Calu3 (cell line): ENCODE measurements at regions not wholly inside any gene's neighbourhood (a gene's known extent, or its start where the extent isn't known, plus 50 kb on each side); places are given as distances from the start of the nearest gene placed in this dataset.

Experiments used
- BruUV-seq: library from RNA; stranded (reverse); fragments of 400-500 nt; replicated peaks from 2 replicates; lab custom pipeline; 2021; lab: Mats Ljungman, UMichigan
- CTCF ChIA-PET: fragments of 300-600 bp; sonication (Branson Sonifier 250); formaldehyde crosslinking; loops from one replicate; lab custom pipeline; 2022; ENCODE audit warnings: antibody characterized with exemption; lab: Charles Lee
- DNase-seq: peaks from one replicate; pipeline ENCODE4 v3.0.0; 2022
- H3K27ac Mint-ChIP-seq: one replicate; pipeline ENCODE4 v1.8.0; 2022; ENCODE audit warnings: mixed read lengths; ENCODE audit not compliant: unreplicated experiment
- H3K27me3 Mint-ChIP-seq: one replicate; pipeline ENCODE4 v1.8.0; 2022; ENCODE audit warnings: mixed read lengths; ENCODE audit not compliant: unreplicated experiment
- H3K36me3 Mint-ChIP-seq: one replicate; pipeline ENCODE4 v1.8.0; 2022; ENCODE audit warnings: mild to moderate bottlenecking, moderate library complexity, mixed read lengths; ENCODE audit not compliant: insufficient read depth, unreplicated experiment
- H3K4me1 Mint-ChIP-seq: one replicate; pipeline ENCODE4 v1.8.0; 2022; ENCODE audit warnings: mild to moderate bottlenecking, low read depth, mixed read lengths; ENCODE audit not compliant: unreplicated experiment
- H3K4me3 Mint-ChIP-seq: one replicate; pipeline ENCODE4 v1.8.0; 2022; ENCODE audit warnings: mild to moderate bottlenecking, low read depth, moderate library complexity, mixed read lengths; ENCODE audit not compliant: unreplicated experiment
- H3K9me3 Mint-ChIP-seq: one replicate; pipeline ENCODE4 v1.8.0; 2022; ENCODE audit warnings: low read depth, mixed read lengths; ENCODE audit not compliant: unreplicated experiment
- intact Hi-C: fragments of 100-400 bp; cut with micrococcal nuclease; formaldehyde crosslinking; loops from one replicate; pipeline ENCODE4 v1.10.0; 2022; ENCODE audit not compliant: unreplicated experiment
- TF ChIP-seq, protein P1 (sequence below): fragments of 200-600 bp; IDR thresholded peaks from one replicate; pipeline ENCODE4 v1.8.0; 2022; ENCODE audit warnings: antibody characterized with exemption; ENCODE audit not compliant: unreplicated experiment

- no peaks in the 10 kb centered on the region for H3K4me1 Mint-ChIP-seq
- H3K36me3 Mint-ChIP-seq = no peaks in the 10 kb centered on the region
- no TSS peak for BruUV-seq
- CTCF ChIA-PET = no interaction called here
- no peak for DNase-seq
- intact Hi-C loops = no loop called here
- no peaks in the 10 kb centered on the region for H3K9me3 Mint-ChIP-seq
- H3K27me3 Mint-ChIP-seq = no peaks in the 10 kb centered on the region
- no peak overlapping the region for H3K27ac Mint-ChIP-seq
- H3K4me3 Mint-ChIP-seq = no peak overlapping the region
- TF ChIP-seq, protein P1, sequence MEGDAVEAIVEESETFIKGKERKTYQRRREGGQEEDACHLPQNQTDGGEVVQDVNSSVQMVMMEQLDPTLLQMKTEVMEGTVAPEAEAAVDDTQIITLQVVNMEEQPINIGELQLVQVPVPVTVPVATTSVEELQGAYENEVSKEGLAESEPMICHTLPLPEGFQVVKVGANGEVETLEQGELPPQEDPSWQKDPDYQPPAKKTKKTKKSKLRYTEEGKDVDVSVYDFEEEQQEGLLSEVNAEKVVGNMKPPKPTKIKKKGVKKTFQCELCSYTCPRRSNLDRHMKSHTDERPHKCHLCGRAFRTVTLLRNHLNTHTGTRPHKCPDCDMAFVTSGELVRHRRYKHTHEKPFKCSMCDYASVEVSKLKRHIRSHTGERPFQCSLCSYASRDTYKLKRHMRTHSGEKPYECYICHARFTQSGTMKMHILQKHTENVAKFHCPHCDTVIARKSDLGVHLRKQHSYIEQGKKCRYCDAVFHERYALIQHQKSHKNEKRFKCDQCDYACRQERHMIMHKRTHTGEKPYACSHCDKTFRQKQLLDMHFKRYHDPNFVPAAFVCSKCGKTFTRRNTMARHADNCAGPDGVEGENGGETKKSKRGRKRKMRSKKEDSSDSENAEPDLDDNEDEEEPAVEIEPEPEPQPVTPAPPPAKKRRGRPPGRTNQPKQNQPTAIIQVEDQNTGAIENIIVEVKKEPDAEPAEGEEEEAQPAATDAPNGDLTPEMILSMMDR = no peak
These were observed 429.5 kb upstream of the FBXO33 start for GRCh38 chr14:39861696-39862095.

DNA sequence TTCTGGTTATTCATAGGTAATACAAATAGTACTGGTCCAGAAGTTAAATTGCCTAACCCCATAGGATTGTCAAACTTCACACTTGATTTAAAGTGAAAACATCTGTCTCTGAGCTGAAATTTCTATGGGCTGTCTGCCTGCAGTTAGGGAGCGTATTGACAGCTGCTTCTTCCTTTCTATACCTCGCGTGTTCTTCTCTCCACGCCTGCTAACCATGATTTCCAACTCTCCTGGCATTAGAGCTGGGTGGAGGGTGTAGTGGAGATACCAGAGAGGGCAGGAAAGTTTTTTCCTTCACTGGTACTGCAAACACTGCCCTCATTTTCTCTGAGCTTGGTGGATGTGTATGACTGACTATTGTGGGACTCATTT lies 429.0 kb upstream of the FBXO33 start:
- Mint-ChIP-seq H3K9me3 (no peaks in the 10 kb centered on the region), H3K4me1 (no peaks in the 10 kb centered on the region), H3K27ac (no peak overlapping the region), H3K4me3 (no peak overlapping the region), H3K27me3 (no peaks in the 10 kb centered on the region), H3K36me3 (no peaks in the 10 kb centered on the region)
- intact Hi-C loops = no loop called here
- CTCF ChIA-PET = no interaction called here
- TF ChIP-seq, protein P1 = no peak
- no peak for DNase-seq
- BruUV-seq = no TSS peak

GRCh38 chr14:39860596-39861228 lies 428.5 kb upstream of the FBXO33 start:
- H3K4me1 Mint-ChIP-seq = no peaks in the 10 kb centered on the region

DNA sequence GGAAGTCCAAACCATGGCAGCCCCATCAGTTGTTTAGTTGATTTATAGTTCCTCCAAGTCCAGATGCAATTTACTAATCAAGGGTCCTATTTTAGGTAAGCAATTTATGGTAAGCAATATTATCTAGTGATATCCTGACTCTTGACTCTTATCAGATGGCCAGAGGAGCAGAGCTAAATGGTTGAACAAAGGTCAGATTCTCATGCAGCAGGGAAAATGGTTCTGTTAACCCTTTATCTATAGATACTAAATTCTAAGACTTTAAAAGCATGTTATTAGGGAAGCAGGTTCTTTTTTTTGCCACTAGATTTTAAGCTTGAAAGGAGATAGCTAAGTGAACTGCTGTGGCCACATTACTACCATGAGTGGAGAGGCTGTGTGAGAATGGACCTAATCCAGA lies 427.1 kb upstream of the FBXO33 start:
- CTCF ChIA-PET = no interaction called here
- H3K27ac Mint-ChIP-seq = no peak overlapping the region
- intact Hi-C loops = no loop called here
- H3K36me3 Mint-ChIP-seq = no peaks in the 10 kb centered on the region
- H3K4me3 Mint-ChIP-seq = no peak overlapping the region
- no TSS peak for BruUV-seq
- DNase-seq = no peak
- H3K27me3 Mint-ChIP-seq = no peaks in the 10 kb centered on the region
- TF ChIP-seq, protein P1 = no peak
- H3K4me1 Mint-ChIP-seq = no peaks in the 10 kb centered on the region
- H3K9me3 Mint-ChIP-seq = no peaks in the 10 kb centered on the region

More at GRCh38 chr14:39860596-39861228, 428.5 kb upstream of the FBXO33 start:
- no TSS peak for BruUV-seq
- Mint-ChIP-seq H3K27ac (no peak overlapping the region), H3K9me3 (no peaks in the 10 kb centered on the region), H3K4me3 (no peak overlapping the region), H3K27me3 (no peaks in the 10 kb centered on the region), H3K36me3 (no peaks in the 10 kb centered on the region)
- no peak for DNase-seq
- intact Hi-C loops = no loop called here
- TF ChIP-seq, protein P1 = no peak
- CTCF ChIA-PET = no interaction called here
